ENCODE measurements at regions not wholly inside any gene's neighbourhood (a gene's known extent, or its start where the extent isn't known, plus 50 kb on each side); places are given as distances from the start of the nearest gene placed in this dataset.

DNA sequence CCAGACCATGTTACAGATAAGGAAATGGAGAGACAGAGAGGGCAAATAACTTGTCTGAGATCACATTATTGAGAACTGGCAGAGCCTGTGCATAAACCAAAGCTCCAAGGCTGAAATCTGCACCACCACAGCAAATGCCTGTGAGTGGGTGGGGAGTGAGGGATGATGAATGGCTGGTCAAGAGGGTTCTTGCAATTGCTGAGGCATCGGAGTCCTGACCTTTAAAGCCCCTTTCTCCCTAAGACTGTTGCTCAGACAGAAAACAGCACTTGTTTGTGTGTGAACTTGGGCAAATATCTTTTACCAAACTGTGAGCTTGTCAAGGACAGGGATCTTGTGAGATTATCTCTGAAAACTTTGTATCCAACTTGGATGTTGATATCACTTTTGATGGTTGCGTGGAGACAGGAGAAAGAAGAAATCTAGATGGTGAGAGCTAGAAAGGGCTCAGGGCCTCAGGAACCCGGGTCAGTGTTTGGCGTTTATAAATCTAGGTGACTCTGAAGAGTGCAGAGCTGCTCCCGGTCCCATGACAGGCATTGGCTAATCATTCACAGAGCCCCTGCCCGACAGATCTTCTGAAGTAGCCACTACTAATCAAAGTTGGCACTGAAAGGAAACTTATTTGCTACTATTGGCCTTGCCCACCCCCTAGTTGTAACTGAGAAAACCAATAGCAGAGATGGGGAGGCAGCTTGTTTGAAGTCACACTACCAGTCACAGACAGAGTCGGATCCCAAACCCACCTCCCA is 122.3 kb downstream of the FOXD2 start:
- WGBS, 10 experiments: 0 to 85% (median 29%) methylated on average over 2 to 7 of the region's 7 CpGs; no CpG with 5 or more reads in 1 of the 10 experiments
- in situ Hi-C loops (cut with MboI; ENCODE audit: low pct_unique_long_range_greater_than_20kb in 2 of 9, low sequenced_read_pairs in 9 of 9, unreplicated experiment in 9 of 9): no loop called here
- H3K27ac ChIP-seq: no peak overlapping the region
- H3K4me3 ChIP-seq: no peak overlapping the region
- ATAC-seq (replicated peaks in 6 of 8): peak in 1 of 8 experiments; percentile 25
- H3K4me1 ChIP-seq (replicated peaks in 1 of 2): peaks cover 17 to 28% of the 10 kb centered on the region in 2 donors

DNA sequence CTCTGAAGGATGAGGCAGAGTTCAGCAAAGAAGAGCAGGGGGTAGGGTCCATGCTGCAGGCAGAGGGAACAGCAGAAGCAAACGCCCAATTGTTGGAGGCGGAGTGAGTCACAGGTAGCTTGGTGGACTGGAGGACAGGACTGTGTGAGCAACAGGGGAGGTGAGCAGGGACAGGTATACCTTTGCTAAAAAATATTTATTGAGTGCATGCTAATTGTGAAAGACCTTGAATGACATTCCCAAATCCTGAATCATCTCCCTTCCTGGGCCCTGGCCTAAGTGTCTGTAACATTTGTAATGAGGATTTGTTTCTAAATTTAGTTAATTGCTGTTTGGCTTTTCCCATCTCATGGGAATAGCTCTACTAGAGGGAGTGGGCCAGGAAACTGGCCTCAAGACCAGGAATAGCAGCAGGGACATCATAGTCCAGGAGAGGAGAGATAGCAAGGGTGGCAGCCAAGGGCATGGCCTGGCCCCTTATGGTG is 123.7 kb downstream of the FOXD2 start:
- peaks cover 23 to 33% of the 10 kb centered on the region in 2 donors for H3K4me1 ChIP-seq (replicated peaks in 1 of 2)
- H3K27ac ChIP-seq: no peak overlapping the region
- H3K4me3 ChIP-seq: no peak overlapping the region
- ATAC-seq (replicated peaks in 6 of 8): no peak
- 0 to 100% (median 80%) methylated on average over 1 to 2 of the region's 2 CpGs; no CpG with 5 or more reads in 5 of the 10 experiments for whole genome bisulfite sequencing, 10 experiments
- in situ Hi-C loops (cut with MboI; ENCODE audit: low pct_unique_long_range_greater_than_20kb in 2 of 9, low sequenced_read_pairs in 9 of 9, unreplicated experiment in 9 of 9): no loop called here

DNA sequence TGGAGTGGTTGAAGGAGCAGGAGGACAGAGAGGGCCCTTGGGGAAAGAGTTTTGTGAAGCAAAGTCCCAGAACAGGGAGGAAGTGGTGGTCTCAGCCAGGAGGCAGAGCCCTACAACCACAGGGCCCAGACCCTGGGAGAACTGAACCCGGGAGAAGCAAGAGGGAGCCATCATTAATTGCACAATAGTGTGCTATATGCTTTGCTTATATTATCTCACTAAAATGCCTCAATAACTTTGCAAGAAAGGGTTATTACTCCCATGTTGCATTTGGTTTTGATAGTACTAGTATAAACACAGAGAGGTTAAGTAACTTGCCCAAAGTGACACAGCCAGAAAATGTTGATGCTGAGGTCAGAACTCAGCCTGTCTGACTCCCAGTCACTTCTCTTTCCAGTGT is 124.3 kb downstream of the FOXD2 start:
- Histone ChIP-seq H3K27ac (no peak overlapping the region), H3K4me1 (replicated peaks in 1 of 2) (peaks cover 23 to 33% of the 10 kb centered on the region in 2 donors), H3K4me3 (no peak overlapping the region)
- ATAC-seq (replicated peaks in 6 of 8): no peak
- WGBS, 10 experiments: 80 to 100% (median 88%) methylated on average over 1 of the region's 1 CpG; no CpG with 5 or more reads in 5 of the 10 experiments
- in situ Hi-C loops (cut with MboI; ENCODE audit: low pct_unique_long_range_greater_than_20kb in 2 of 9, low sequenced_read_pairs in 9 of 9, unreplicated experiment in 9 of 9): no loop called here

DNA sequence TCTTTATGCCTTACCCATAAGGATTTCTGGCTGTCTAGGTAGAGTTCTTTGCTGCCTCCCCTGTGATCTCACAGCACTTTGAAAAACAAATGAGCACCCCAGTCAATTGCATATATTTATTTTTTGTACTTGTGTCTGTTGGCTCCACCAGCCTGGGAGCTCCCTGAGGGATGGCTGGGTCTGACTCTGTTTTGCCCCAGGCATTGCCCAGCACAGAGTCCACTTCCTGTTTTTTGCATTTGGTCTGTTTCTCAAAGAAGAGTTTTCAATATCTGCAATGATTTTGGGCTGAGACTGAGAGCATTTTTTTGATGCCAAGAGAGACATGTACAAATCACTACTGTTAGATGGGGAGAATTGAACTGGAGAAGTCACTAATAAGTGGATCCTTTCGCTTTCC is 125.0 kb downstream of the FOXD2 start:
- Histone ChIP-seq H3K4me1 (replicated peaks in 1 of 2) (peaks cover 23 to 33% of the 10 kb centered on the region in 2 donors), H3K4me3 (no peak overlapping the region), H3K27ac (no peak overlapping the region)
- in situ Hi-C loops (cut with MboI; ENCODE audit: low pct_unique_long_range_greater_than_20kb in 2 of 9, low sequenced_read_pairs in 9 of 9, unreplicated experiment in 9 of 9): no loop called here
- 88 to 100% (median 100%) methylated on average over 1 of the region's 1 CpG; no CpG with 5 or more reads in 7 of the 10 experiments for whole genome bisulfite sequencing, 10 experiments
- peak in 1 of 8 experiments; percentile 34 for ATAC-seq (replicated peaks in 6 of 8)

DNA sequence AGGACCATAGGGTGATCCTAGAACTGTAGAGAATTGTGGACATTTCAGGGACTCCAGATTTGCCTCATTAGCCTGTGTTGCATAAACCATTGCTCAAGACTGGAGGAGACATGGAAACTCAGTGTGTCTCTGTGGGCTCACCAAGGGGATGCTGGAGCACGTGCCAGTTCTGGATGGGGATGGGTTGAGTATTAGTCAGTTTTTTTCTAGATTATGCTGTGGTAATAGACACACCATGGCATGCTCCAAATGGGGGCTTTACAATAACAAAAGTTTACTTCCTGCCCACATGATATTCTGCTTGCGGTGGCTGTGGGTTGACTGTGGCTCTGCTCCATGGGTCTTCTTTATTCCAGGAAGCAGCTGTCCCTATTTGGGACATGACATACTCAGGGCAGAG is 125.4 kb downstream of the FOXD2 start:
- ATAC-seq (replicated peaks in 6 of 8): peak in 1 of 8 experiments; percentile 35
- no peak overlapping the region for H3K27ac ChIP-seq
- H3K4me3 ChIP-seq: no peak overlapping the region
- in situ Hi-C loops (cut with MboI; ENCODE audit: low pct_unique_long_range_greater_than_20kb in 2 of 9, low sequenced_read_pairs in 9 of 9, unreplicated experiment in 9 of 9): no loop called here
- H3K4me1 ChIP-seq (replicated peaks in 1 of 2): peaks cover 23 to 33% of the 10 kb centered on the region in 2 donors
- WGBS, 10 experiments: 0 to 94% (median 80%) methylated on average over 1 to 2 of the region's 2 CpGs; no CpG with 5 or more reads in 6 of the 10 experiments

DNA sequence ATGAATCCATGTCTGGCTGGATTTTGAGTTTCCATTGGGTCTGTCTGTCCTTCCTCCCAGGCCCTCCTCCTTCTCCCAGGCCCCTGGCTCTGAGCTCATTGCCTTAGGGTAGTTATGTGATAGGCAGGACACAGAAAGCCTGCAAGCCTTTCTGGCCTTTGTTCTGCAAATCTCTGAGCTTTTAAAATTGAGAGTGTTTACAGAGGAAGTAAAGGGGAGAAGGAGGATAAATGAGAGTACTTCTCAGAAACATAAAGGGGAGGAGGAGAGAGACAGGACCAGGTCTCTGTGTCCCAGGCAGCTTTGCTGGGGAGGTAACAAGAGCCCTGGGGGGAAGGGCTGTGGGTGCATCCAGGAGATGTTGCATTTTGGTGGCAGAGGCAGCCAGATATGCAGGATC is 126.7 kb downstream of the FOXD2 start:
- ATAC-seq (replicated peaks in 6 of 8): peak in 4 of 8 experiments; percentile 37 to 72 (median 62)
- in situ Hi-C loops (cut with MboI; ENCODE audit: low pct_unique_long_range_greater_than_20kb in 2 of 9, low sequenced_read_pairs in 9 of 9, unreplicated experiment in 9 of 9): no loop called here
- Histone ChIP-seq H3K4me3 (no peak overlapping the region), H3K4me1 (replicated peaks in 1 of 2) (peaks cover 23 to 32% of the 10 kb centered on the region in 2 donors), H3K27ac (no peak overlapping the region)

DNA sequence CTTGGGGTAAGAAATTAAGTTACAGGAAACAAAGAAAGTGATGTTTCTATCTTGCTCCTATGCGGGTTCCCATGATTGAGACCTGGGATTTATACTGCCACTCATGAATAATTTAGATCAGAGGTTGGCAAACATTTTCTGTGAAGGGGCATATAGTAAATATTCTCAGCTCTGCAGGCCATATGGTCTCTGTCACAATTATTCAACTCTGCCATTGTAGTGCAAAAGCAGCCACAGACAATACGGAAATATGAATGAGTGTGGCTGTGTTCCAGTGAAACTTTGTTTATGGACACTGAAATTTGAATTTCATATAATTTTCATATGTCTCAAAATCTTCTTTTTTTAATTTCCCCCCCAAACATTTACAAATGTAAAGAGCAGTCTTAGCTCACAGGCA is 127.2 kb downstream of the FOXD2 start:
- 8 to 83% (median 59%) methylated on average over 1 to 2 of the region's 2 CpGs; no CpG with 5 or more reads in 2 of the 10 experiments for WGBS, 10 experiments
- peak in 3 of 8 experiments; percentile 29 to 55 (median 31) for ATAC-seq (replicated peaks in 6 of 8)
- in situ Hi-C loops (cut with MboI; ENCODE audit: low pct_unique_long_range_greater_than_20kb in 2 of 9, low sequenced_read_pairs in 9 of 9, unreplicated experiment in 9 of 9): no loop called here
- Histone ChIP-seq H3K4me3 (no peak overlapping the region), H3K27ac (no peak overlapping the region), H3K4me1 (replicated peaks in 1 of 2) (peaks cover 22 to 31% of the 10 kb centered on the region in 2 donors)

DNA sequence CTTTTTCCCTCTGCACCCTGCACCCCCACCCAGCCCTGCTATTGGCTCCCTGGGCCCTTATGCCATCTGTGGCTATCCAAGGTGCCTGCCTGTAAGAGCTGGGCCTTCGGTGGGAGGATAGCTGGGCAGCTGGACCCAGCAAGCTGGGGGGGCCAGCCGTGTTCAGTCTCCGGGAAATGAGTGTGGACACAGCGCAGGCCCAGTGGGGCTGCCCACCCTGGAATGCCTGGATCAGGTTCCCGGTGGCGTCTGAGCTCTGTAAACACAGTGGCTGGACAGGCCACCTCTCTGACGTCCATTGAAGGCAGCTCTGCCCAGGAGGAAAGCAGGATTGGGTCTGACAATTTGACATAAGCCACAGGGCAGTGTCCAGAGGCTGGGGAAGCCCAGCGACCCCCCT is 127.8 kb downstream of the FOXD2 start:
- ATAC-seq (replicated peaks in 6 of 8): peak in 3 of 8 experiments; percentile 15 to 28 (median 24)
- in situ Hi-C loops (cut with MboI; ENCODE audit: low pct_unique_long_range_greater_than_20kb in 2 of 9, low sequenced_read_pairs in 9 of 9, unreplicated experiment in 9 of 9): no loop called here
- WGBS, 10 experiments: 40 to 100% (median 66%) methylated on average over 1 to 5 of the region's 8 CpGs; no CpG with 5 or more reads in 7 of the 10 experiments
- no peak overlapping the region for H3K4me3 ChIP-seq
- no peak overlapping the region for H3K27ac ChIP-seq
- peaks cover 24 to 26% of the 10 kb centered on the region in 2 donors for H3K4me1 ChIP-seq (replicated peaks in 1 of 2)

DNA sequence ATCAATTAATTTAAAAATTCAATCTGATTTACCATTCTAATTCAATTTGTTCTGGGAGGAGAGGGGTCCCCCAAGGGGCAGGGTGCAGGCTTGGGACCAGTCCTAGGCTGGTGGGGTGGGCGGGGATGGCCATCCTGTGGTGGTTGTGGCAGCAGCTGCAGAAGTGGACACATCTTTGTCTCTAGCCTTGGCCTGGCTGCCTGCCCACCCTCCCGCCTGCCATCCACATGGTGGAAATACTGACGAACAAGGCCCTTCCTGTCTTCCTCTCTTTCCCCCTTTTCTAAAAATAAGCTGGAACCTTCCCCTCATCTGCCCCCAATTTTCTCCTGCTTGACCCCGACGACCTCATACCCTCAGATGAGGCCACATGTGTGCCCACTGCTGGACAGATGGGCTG is 130.9 kb downstream of the FOXD2 start:
- Histone ChIP-seq H3K27ac (no peak overlapping the region), H3K4me1 (replicated peaks in 1 of 2) (peaks cover 37% of the 10 kb centered on the region in 2 donors), H3K4me3 (no peak overlapping the region)
- 90 to 100% (median 100%) methylated on average over 1 to 2 of the region's 5 CpGs; no CpG with 5 or more reads in 7 of the 10 experiments for WGBS, 10 experiments
- in situ Hi-C loops (cut with MboI; ENCODE audit: low pct_unique_long_range_greater_than_20kb in 2 of 9, low sequenced_read_pairs in 9 of 9, unreplicated experiment in 9 of 9): no loop called here
- ATAC-seq (replicated peaks in 6 of 8): no peak

DNA sequence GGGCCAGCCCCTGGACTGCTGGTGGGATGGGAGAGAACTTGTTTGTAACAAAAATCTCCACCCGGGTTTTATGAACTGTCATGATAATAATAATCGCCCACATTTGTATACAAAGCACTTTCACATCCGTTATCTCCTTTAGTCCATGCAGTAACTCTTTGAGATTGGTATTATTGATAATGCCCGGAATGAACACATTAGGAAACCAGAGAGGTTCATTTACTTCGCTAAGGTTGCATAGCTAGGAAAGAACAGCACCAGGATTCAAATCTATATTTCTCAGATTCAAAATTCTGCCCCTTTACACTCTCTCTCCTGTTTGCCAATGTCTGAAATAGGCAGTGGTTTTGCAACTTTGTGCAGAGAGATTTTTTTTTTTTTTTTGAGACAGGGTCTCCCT is 131.4 kb downstream of the FOXD2 start:
- ATAC-seq (replicated peaks in 6 of 8): no peak
- no peak overlapping the region for H3K27ac ChIP-seq
- peaks cover 34% of the 10 kb centered on the region in 2 donors for H3K4me1 ChIP-seq (replicated peaks in 1 of 2)
- in situ Hi-C loops (cut with MboI; ENCODE audit: low pct_unique_long_range_greater_than_20kb in 2 of 9, low sequenced_read_pairs in 9 of 9, unreplicated experiment in 9 of 9): no loop called here
- H3K4me3 ChIP-seq: no peak overlapping the region
- WGBS, 10 experiments: 29 to 100% (median 79%) methylated on average over 1 to 5 of the region's 5 CpGs; no CpG with 5 or more reads in 1 of the 10 experiments

DNA sequence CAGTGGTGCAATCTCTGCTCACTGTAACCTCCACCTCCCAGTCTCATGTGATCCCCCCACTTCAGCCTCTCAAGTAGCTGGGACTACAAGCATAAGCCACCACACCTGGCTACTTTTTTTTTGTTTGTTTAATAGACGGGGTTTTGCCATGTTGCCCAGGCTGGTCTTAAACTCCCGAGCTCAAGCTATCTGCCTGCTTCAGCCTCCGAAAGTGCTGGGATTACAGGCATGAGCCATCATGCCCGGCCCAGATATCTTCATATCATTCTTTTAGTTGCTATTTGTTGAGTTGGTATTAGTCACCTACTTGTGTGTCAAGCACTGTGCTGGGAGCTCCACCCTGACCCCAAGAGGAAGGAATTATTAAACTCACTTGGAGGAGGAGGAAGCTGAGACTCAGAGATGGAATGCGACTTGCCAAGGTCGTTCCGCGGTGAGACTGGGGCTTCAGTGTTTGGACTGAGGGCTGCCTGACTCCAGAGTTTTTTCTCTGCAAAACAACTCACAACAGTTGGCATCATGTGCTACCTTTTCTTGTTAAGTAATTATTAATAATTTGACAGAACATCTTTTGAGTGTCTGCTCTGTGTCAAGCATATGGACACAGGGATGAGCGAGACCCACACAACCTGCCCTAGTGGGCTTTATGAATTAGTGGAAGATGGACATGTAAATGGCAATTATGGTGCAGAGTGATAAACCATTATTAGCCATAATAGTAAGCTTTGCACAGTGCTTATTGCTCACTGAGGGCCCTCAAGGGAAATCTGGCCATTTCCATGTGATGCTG is 132.0 kb downstream of the FOXD2 start:
- peak in 6 of 8 experiments; percentile 37 to 99 (median 76) for ATAC-seq (replicated peaks in 6 of 8)
- 2 to 100% (median 57%) methylated on average over 1 to 9 of the region's 9 CpGs for WGBS, 10 experiments
- Histone ChIP-seq H3K27ac (no peak overlapping the region), H3K4me1 (replicated peaks in 1 of 2) (peaks cover 27 to 28% of the 10 kb centered on the region in 2 donors), H3K4me3 (no peak overlapping the region)
- in situ Hi-C loops (cut with MboI; ENCODE audit: low pct_unique_long_range_greater_than_20kb in 2 of 9, low sequenced_read_pairs in 9 of 9, unreplicated experiment in 9 of 9): no loop called here

DNA sequence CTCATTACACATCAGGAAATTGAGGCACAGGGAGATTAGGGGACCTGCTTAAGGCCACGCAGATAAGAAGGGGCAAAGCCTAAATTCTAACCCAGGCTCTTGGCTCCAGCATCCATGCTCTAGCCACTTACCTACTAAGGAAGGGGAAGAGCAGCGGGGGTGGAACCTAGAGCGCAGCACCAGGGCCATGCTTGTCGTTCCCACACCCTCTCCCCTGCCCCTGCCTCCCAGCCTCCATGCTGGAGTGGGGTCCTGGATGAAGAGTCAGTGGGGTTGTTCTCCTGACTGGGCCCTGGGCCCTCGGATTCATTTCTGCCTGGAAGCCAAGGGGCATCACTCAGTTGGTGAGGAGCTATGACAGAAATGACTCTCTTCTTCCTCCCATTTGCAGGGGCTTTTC is 133.3 kb downstream of the FOXD2 start:
- Histone ChIP-seq H3K4me3 (no peak overlapping the region), H3K4me1 (replicated peaks in 1 of 2) (peaks cover 20 to 21% of the 10 kb centered on the region in 2 donors), H3K27ac (no peak overlapping the region)
- in situ Hi-C loops (cut with MboI; ENCODE audit: low pct_unique_long_range_greater_than_20kb in 2 of 9, low sequenced_read_pairs in 9 of 9, unreplicated experiment in 9 of 9): no loop called here
- WGBS, 10 experiments: 61 to 96% (median 83%) methylated on average over 1 to 5 of the region's 5 CpGs; no CpG with 5 or more reads in 4 of the 10 experiments
- no peak for ATAC-seq (replicated peaks in 6 of 8)

DNA sequence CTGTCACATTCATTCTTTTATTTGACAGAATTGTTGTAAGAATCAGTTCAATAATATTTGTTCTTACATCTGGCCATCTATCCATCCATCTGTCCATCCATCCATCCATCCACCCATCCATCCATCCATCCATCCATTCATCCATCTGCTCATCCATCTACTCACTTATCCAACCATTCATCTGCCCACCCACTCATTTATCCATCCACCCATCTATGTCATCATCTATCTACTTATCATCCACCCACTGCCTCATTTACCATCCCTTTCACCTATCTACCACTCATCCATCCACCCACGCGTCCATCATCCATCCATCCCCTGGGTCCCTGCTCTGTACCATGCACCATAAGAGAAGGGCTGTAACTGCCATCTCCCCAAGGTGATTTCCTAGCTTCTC is 134.1 kb downstream of the FOXD2 start:
- WGBS, 10 experiments: 80 to 100% (median 100%) methylated on average over 1 to 2 of the region's 2 CpGs; no CpG with 5 or more reads in 2 of the 10 experiments
- Histone ChIP-seq H3K4me3 (no peak overlapping the region), H3K4me1 (replicated peaks in 1 of 2) (peaks cover 20 to 21% of the 10 kb centered on the region in 2 donors), H3K27ac (no peak overlapping the region)
- ATAC-seq (replicated peaks in 6 of 8): no peak
- in situ Hi-C loops (cut with MboI; ENCODE audit: low pct_unique_long_range_greater_than_20kb in 2 of 9, low sequenced_read_pairs in 9 of 9, unreplicated experiment in 9 of 9): no loop called here

Data from motor neuron (in vitro differentiated cells).